Kidney (tissue), 13 donors: ENCODE measurements at regions not wholly inside any gene's neighbourhood (a gene's known extent, or its start where the extent isn't known, plus 50 kb on each side); places are given as distances from the start of the nearest gene placed in this dataset.
"Not testable (repeated sequence)": the region's sequence is repeated elsewhere in the genome, so short reads cannot be mapped to it uniquely, and the experiment has no call there.

Experiments
- DNase-seq, 5 donors: peaks; one replicate each; pipeline ENCODE4 v3.0.0-alpha.2; 2013 to 2020
- FAIRE-seq: peaks from 2 replicates; lab custom pipeline; 2012; peaks lifted over from hg19 to GRCh38; lab: Jason Lieb, UNC
- H3K27ac ChIP-seq, 2 donors: one replicate each; pipeline ENCODE4 v1.7.0; 2013; ENCODE audit warnings: low read depth in 2 of 2, low read length in 2 of 2, inconsistent platforms in 1 of 2
- H3K27me3 ChIP-seq: one replicate; pipeline ENCODE4 v1.7.1; 2013; ENCODE audit warnings: low read length, inconsistent platforms; ENCODE audit not compliant: control insufficient read depth, insufficient read depth
- H3K36me3 ChIP-seq, 3 donors: one replicate each; pipeline versions ENCODE4 v1.7.0 to v1.7.1; 2013; ENCODE audit warnings: low read length in 3 of 3, control low read depth in 1 of 3, inconsistent platforms in 1 of 3; ENCODE audit not compliant: insufficient read depth in 3 of 3, control insufficient read depth in 2 of 3
- H3K4me1 ChIP-seq, 3 donors: one replicate each; pipeline versions ENCODE4 v1.7.0 to v1.7.1; 2013; ENCODE audit warnings: low read length in 3 of 3, inconsistent platforms in 1 of 3, low read depth in 1 of 3; ENCODE audit not compliant: control insufficient read depth in 2 of 3, insufficient read depth in 2 of 3
- H3K4me3 ChIP-seq, 3 donors: one replicate each; pipeline versions ENCODE4 v1.7.0 to v1.8.1; 2013; ENCODE audit warnings: low read length in 3 of 3, control low read depth in 1 of 3, inconsistent platforms in 1 of 3
- H3K9ac ChIP-seq, 3 donors: one replicate each; pipeline versions ENCODE4 v1.7.0 to v1.7.1; 2013; ENCODE audit warnings: low read length in 3 of 3, control low read depth in 1 of 3, inconsistent platforms in 1 of 3
- H3K9me3 ChIP-seq, 3 donors: one replicate each; pipeline versions ENCODE4 v1.7.0 to v1.7.1; 2013; ENCODE audit warnings: low read length in 3 of 3, control low read depth in 1 of 3, inconsistent platforms in 1 of 3; ENCODE audit not compliant: control insufficient read depth in 2 of 3, insufficient read depth in 1 of 3
- CTCF ChIP-seq: IDR thresholded peaks from 3 replicates; pipeline ENCODE4 v1.5.1; 2012; ENCODE audit warnings: mild to moderate bottlenecking, moderate library complexity, borderline replicate concordance; ENCODE audit not compliant: insufficient read depth; ENCODE audit errors: extremely low read depth
- intact Hi-C: fragments of 100-400 bp; cut with DNase I; formaldehyde crosslinking; loops from one replicate; pipeline ENCODE4 v1.11.1; 2022
- donor health status: control.
- donor health status: control.
- donor health status: control.
- donor health status: control.
- donor health status: control.
- donor health status: DM: yes; HTN: yes; CAD: no.
- donor health status: Normal renal cell carcinoma (clear cell type).

DNA sequence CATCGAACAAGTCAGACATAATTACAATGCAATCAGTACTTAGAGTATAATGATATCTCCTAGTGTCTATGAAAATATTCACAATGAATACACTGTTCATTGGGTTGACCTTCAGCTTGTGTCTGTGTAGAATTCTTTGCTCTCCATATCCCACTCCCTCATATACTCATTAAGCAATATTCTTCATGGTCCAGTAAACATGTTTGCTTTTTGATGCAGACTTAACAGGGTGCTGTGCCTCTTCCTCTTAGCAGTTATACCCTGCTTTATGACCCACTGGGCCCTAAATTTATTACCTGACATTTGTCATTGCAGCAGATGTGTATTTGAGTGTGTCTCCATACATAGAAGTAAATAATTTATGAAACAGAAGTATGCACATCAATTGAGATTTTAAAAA is 352.5 kb upstream of the CCDC179 start:
- FAIRE-seq = no peak
- Histone ChIP-seq H3K27ac (no peak overlapping the region), H3K27me3 (no peaks in the 10 kb centered on the region), H3K9ac (no peak overlapping the region), H3K4me1 (no peaks in the 10 kb centered on the region), H3K9me3 (no peaks in the 10 kb centered on the region), H3K4me3 (no peak overlapping the region), H3K36me3 (no peaks in the 10 kb centered on the region)
- no peak for TF ChIP-seq CTCF
- intact Hi-C loops = no loop called here
- DNase-seq = peak in 1 of 5 donors; percentile 20

GRCh38 chr11:23217072-23217471 is 356.8 kb upstream of the CCDC179 start:
- intact Hi-C loops = no loop called here
- Histone ChIP-seq H3K36me3 (no peaks in the 10 kb centered on the region), H3K9ac (no peak overlapping the region), H3K27me3 (no peaks in the 10 kb centered on the region), H3K4me3 (no peak overlapping the region), H3K27ac (no peak overlapping the region), H3K4me1 (no peaks in the 10 kb centered on the region), H3K9me3 (no peaks in the 10 kb centered on the region)
- TF ChIP-seq CTCF = no peak
- no peak for FAIRE-seq
- no peak for DNase-seq

- H3K27ac ChIP-seq, H3K9ac ChIP-seq, DNase-seq, H3K27me3 ChIP-seq, H3K4me3 ChIP-seq, FAIRE-seq, intact Hi-C loops, H3K36me3 ChIP-seq, H3K9me3 ChIP-seq, H3K4me1 ChIP-seq: not testable (repeated sequence)
These were observed 359.8 kb upstream of the CCDC179 start for GRCh38 chr11:23220086-23220485.

DNA sequence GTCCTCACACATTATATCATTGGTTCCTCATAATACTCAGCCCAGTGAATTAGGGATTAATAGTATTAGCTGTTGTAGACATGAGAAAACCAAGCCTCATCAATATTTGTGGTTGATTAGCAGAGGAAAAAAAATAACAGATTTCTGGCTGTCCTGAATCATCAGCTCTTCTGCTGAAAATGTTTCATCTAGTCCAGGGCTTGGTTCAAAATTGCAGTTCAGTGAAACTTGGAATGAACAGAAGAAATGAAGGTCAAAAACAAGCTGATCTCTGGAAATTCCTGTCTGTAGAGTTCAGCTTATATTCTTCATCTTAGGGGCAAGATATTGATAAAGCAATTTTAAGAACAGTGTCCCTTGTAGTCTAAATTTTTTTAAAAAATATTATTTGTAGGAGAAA is 361.1 kb upstream of the CCDC179 start:
- H3K4me3 ChIP-seq = no peak overlapping the region
- H3K9me3 ChIP-seq = no peaks in the 10 kb centered on the region
- no peak for FAIRE-seq
- TF ChIP-seq CTCF = no peak
- H3K36me3 ChIP-seq = no peaks in the 10 kb centered on the region
- H3K27me3 ChIP-seq = no peaks in the 10 kb centered on the region
- no peaks in the 10 kb centered on the region for H3K4me1 ChIP-seq
- no peak overlapping the region for H3K9ac ChIP-seq
- no peak overlapping the region for H3K27ac ChIP-seq
- no peak for DNase-seq
- intact Hi-C loops = no loop called here
